AG04449 (cell line): ENCODE measurements at regions not wholly inside any gene's neighbourhood (a gene's known extent, or its start where the extent isn't known, plus 50 kb on each side); places are given as distances from the start of the nearest gene placed in this dataset.

Experiments used
- CTCF ChIA-PET: fragments of 350-600 bp; formaldehyde crosslinking; extraction: SDS; loops from one replicate; lab custom pipeline; 2021; ENCODE audit warnings: antibody characterized with exemption; lab: Yijun Ruan, JAX
- POLR2A ChIA-PET: fragments of 400-600, 350-600 bp; formaldehyde crosslinking; extraction: SDS; loops from one replicate; lab custom pipeline; 2020; ENCODE audit warnings: antibody characterized with exemption, inconsistent platforms; lab: Yijun Ruan, JAX
- DNase-seq: peaks from one replicate; pipeline ENCODE4 v3.0.0-alpha.2; 2010; ENCODE audit warnings: low read depth, low spot score
- H3K4me3 ChIP-seq: 2 replicates; pipeline ENCODE4 v1.5.1; 2011; ENCODE audit warnings: low read depth, mild to moderate bottlenecking, control low read depth, low read length
- CTCF ChIP-seq: IDR thresholded peaks from one replicate; pipeline ENCODE4 v1.5.1; 2011; ENCODE audit warnings: mild to moderate bottlenecking, moderate library complexity, low read length, control low read depth, inconsistent platforms; ENCODE audit not compliant: insufficient read depth; ENCODE audit errors: missing control alignments

DNA sequence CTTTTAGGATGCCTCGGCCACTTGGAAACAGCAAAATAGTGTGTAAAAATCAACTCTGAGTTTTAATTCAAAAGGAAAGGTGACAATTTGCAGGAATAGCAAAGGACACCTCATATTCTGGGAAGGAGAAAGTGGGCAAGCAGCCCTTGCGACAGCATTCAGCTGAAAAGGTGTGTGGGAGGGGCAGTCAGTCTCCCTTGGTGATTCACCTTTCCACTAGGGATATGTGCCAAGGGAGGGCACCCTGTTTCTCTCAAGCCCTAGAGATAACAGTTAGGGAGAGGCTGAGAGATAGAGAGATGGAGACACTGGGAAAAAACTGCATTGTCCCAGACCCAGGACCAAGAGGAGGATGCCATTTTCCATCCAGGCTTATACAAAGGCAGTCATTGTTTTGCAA is 228.1 kb downstream of the EPM2A start:
- ChIA-PET CTCF (no interaction called here), POLR2A (no interaction called here)
- no peak for TF ChIP-seq CTCF
- H3K4me3 ChIP-seq = no peak overlapping the region
- no peak for DNase-seq

- no peak for TF ChIP-seq CTCF
- no peak overlapping the region for H3K4me3 ChIP-seq
- POLR2A ChIA-PET = no interaction called here
- no peak for DNase-seq
- CTCF ChIA-PET = no interaction called here
Observed at GRCh38 chr6:145508107-145508506, 227.2 kb downstream of the EPM2A start.

DNA sequence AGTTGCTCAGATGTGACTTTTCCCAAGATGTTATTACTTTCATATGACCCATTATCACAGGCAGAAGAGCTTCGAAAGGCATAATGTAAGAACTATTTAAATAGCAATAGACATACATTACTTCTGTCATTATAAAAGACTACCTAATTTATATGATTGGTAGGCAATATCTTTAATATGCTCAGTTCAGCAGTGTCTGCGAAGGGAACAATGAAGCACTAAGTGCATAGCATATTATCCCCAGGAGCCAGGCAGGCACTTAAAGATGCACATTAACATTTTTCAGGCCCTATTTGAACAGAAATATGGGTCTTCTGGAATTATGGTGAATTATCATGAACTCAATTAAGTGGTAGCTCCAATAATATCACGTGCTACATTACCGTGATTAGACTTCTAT is 217.8 kb downstream of the EPM2A start:
- DNase-seq = no peak
- H3K4me3 ChIP-seq = no peak overlapping the region
- CTCF ChIA-PET = no interaction called here
- no peak for TF ChIP-seq CTCF
- POLR2A ChIA-PET = no interaction called here

DNA sequence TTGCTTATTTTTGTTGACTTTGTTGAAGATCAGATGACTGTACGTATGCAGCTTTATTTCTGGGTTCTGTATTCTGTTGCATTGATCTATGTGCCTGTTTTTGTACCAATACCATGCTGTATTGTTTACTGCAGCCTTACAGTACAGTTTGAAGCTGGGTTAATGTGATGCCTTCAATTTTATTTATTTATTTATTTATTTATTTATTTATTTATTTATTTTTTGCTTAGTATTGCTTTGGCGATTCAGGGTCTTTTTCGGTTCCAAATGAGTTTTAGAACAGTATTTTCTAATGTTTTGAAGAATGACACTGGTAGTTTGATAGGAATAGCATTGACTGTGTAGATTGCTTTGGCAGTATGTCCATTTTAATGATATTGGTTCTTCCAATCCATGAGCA is 210.3 kb downstream of the EPM2A start:
- no peak overlapping the region for H3K4me3 ChIP-seq
- CTCF ChIA-PET = no interaction called here
- no peak for TF ChIP-seq CTCF
- POLR2A ChIA-PET = no interaction called here
- no peak for DNase-seq

DNA sequence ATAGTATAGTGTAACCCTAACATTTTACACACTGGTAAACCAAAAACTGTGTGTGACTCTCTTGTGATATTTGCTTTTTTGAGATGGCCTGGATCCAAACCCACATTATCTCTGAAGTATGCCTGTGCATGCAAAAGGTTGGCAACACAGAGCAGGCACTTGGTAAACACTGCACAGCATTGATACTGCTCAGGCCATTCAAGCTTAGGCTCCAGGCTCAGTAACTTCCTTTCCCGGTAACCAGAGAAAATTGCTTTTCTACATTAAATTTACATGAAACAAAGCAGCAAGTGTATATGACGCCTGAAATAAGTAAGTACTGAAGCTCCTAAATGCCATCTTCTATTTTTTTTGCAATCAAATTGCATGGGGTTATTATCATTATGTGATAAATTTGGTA is 205.7 kb downstream of the EPM2A start:
- POLR2A ChIA-PET = no interaction called here
- TF ChIP-seq CTCF = no peak
- CTCF ChIA-PET = no interaction called here
- no peak for DNase-seq
- no peak overlapping the region for H3K4me3 ChIP-seq

- H3K4me3 ChIP-seq = no peak overlapping the region
- ChIA-PET POLR2A (no interaction called here), CTCF (no interaction called here)
- DNase-seq = no peak
- no peak for TF ChIP-seq CTCF
Observed at GRCh38 chr6:145530454-145530853, 204.9 kb downstream of the EPM2A start.
